Mesenchymal stem cell (in vitro differentiated cells and primary cell): ENCODE measurements at regions not wholly inside any gene's neighbourhood (a gene's known extent, or its start where the extent isn't known, plus 50 kb on each side); places are given as distances from the start of the nearest gene placed in this dataset.

ENCODE experiments used
- DNase-seq: peaks from one replicate; pipeline ENCODE4 v3.0.0-alpha.2; 2013
- H2AFZ ChIP-seq: one replicate; pipeline ENCODE4 v1.6.1; 2013; ENCODE audit warnings: low read depth, mild to moderate bottlenecking, control low read depth, inconsistent platforms, low read length, moderate library complexity
- H2AK5ac ChIP-seq: 2 replicates; pipeline ENCODE4 v1.6.1; 2013; ENCODE audit warnings: low read length, moderate library complexity, mild to moderate bottlenecking, inconsistent platforms; ENCODE audit not compliant: severe bottlenecking
- H2BK120ac ChIP-seq: one replicate; pipeline ENCODE4 v1.6.1; 2013; ENCODE audit warnings: low read depth, mild to moderate bottlenecking, inconsistent platforms, low read length, moderate library complexity
- H2BK12ac ChIP-seq, 2 experiments: one replicate each; pipeline ENCODE4 v1.6.1; 2013; ENCODE audit warnings: inconsistent platforms in 2 of 2, low read length in 2 of 2, mild to moderate bottlenecking in 2 of 2, moderate library complexity in 2 of 2, control low read depth in 1 of 2
- H2BK15ac ChIP-seq: one replicate; pipeline ENCODE4 v1.6.1; 2013; ENCODE audit warnings: mild to moderate bottlenecking, low read depth, inconsistent platforms; ENCODE audit not compliant: poor library complexity, severe bottlenecking
- H2BK5ac ChIP-seq: 2 replicates; pipeline ENCODE4 v1.6.1; 2013; ENCODE audit warnings: low read depth, mild to moderate bottlenecking, low read length, control low read depth, inconsistent platforms; ENCODE audit not compliant: poor library complexity, severe bottlenecking
- H3K14ac ChIP-seq, 2 experiments: one replicate each; pipeline ENCODE4 v1.6.1; 2013; ENCODE audit warnings: inconsistent platforms in 2 of 2, low read length in 2 of 2, control low read depth in 1 of 2, mild to moderate bottlenecking in 1 of 2, moderate library complexity in 1 of 2
- H3K18ac ChIP-seq, 2 experiments: one replicate each; pipeline ENCODE4 v1.6.1; 2013; ENCODE audit warnings: inconsistent platforms in 2 of 2, low read length in 2 of 2, control low read depth in 1 of 2, low read depth in 1 of 2, mild to moderate bottlenecking in 1 of 2
- H3K23ac ChIP-seq, 2 experiments: one replicate each; pipeline ENCODE4 v1.6.1; 2013; ENCODE audit warnings: inconsistent platforms in 2 of 2, low read length in 2 of 2, mild to moderate bottlenecking in 2 of 2, moderate library complexity in 2 of 2, control low read depth in 1 of 2
- H3K27ac ChIP-seq: 2 replicates; pipeline ENCODE4 v1.5.1; 2013; ENCODE audit warnings: mild to moderate bottlenecking, moderate library complexity, low read length, control low read depth, inconsistent platforms; ENCODE audit not compliant: poor library complexity, severe bottlenecking
- H3K27me3 ChIP-seq, 2 experiments: 2 replicates each; pipeline versions ENCODE4 v1.6.1 to v1.7.0; 2013; ENCODE audit warnings: low read length in 2 of 2, mild to moderate bottlenecking in 2 of 2, moderate library complexity in 2 of 2, control low read depth in 1 of 2, inconsistent platforms in 1 of 2; ENCODE audit not compliant: control insufficient read depth in 1 of 2, insufficient read depth in 1 of 2
- H3K36me3 ChIP-seq, 2 experiments: 2 replicates each; pipeline versions ENCODE4 v1.6.1 to v1.7.0; 2013; ENCODE audit warnings: low read length in 2 of 2, control low read depth in 1 of 2, inconsistent platforms in 1 of 2, low read depth in 1 of 2, mild to moderate bottlenecking in 1 of 2; ENCODE audit not compliant: insufficient read depth in 2 of 2, control insufficient read depth in 1 of 2
- H3K4ac ChIP-seq, 2 experiments: one replicate each; pipeline ENCODE4 v1.6.1; 2013; ENCODE audit warnings: inconsistent platforms in 2 of 2, low read length in 2 of 2, mild to moderate bottlenecking in 2 of 2, moderate library complexity in 2 of 2, control low read depth in 1 of 2, low read depth in 1 of 2
- H3K4me1 ChIP-seq: 2 replicates; pipeline ENCODE4 v1.6.1; 2013; ENCODE audit warnings: low read depth, low read length, control low read depth; ENCODE audit not compliant: control insufficient read depth, insufficient read depth
- H3K4me2 ChIP-seq: 2 replicates; pipeline ENCODE4 v1.6.1; 2013; ENCODE audit warnings: low read length, mild to moderate bottlenecking, inconsistent platforms; ENCODE audit not compliant: poor library complexity, severe bottlenecking
- H3K4me3 ChIP-seq, 2 experiments: 2 replicates each; pipeline versions ENCODE4 v1.5.1 to v1.7.0; 2013; ENCODE audit warnings: low read length in 2 of 2, mild to moderate bottlenecking in 2 of 2, control low read depth in 1 of 2, low read depth in 1 of 2; ENCODE audit not compliant: insufficient read depth in 1 of 2
- H3K79me1 ChIP-seq: replicated peaks from 2 replicates; pipeline ENCODE4 v1.6.1; 2013; ENCODE audit warnings: mild to moderate bottlenecking, control low read depth, low read length, inconsistent platforms; ENCODE audit not compliant: poor library complexity, severe bottlenecking
- H3K9ac ChIP-seq: 2 replicates; pipeline ENCODE4 v1.7.0; 2013; ENCODE audit warnings: mild to moderate bottlenecking, low read length, moderate library complexity
- H3K9me3 ChIP-seq: 2 replicates; pipeline ENCODE4 v1.7.0; 2013; ENCODE audit warnings: mild to moderate bottlenecking, low read length; ENCODE audit not compliant: control insufficient read depth
- H4K8ac ChIP-seq: one replicate; pipeline ENCODE4 v1.6.1; 2013; ENCODE audit warnings: inconsistent platforms, mild to moderate bottlenecking, low read length, moderate library complexity
- H4K91ac ChIP-seq: one replicate; pipeline ENCODE4 v1.6.1; 2013; ENCODE audit warnings: mild to moderate bottlenecking, low read length, inconsistent platforms
- WGBS: methylation state at CpG from one replicate; pipeline ENCODE4 v1.1.7; 2013; ENCODE audit warnings: mixed read lengths; 5-methylcytosine and 5-hydroxymethylcytosine counted together

GRCh38 chr14:38743966-38744584 lies 359.0 kb downstream of the SEC23A start:
- Histone ChIP-seq H3K14ac (no peak overlapping the region), H2AK5ac (no peak overlapping the region), H3K9ac (no peak overlapping the region), H2BK5ac (no peak overlapping the region), H3K4ac (no peak overlapping the region), H3K79me1 (no peaks in the 10 kb centered on the region), H2BK12ac (no peak overlapping the region), H2BK120ac (no peak overlapping the region), H3K4me1 (no peaks in the 10 kb centered on the region), H2AFZ (no peak overlapping the region), H3K23ac (no peak overlapping the region), H3K9me3 (no peaks in the 10 kb centered on the region), H3K18ac (no peak overlapping the region), H4K91ac (no peak overlapping the region), H3K27ac (no peak overlapping the region), H3K36me3 (no peaks in the 10 kb centered on the region), H4K8ac (no peak overlapping the region), H3K4me2 (no peak overlapping the region), H2BK15ac (no peak overlapping the region), H3K27me3 (no peaks in the 10 kb centered on the region), H3K4me3 (no peak overlapping the region)
- 87% methylated on average over 5 of the region's 7 CpGs for WGBS
- DNase-seq = no peak

- DNase-seq = no peak
- no peak overlapping the region for H2AFZ ChIP-seq
- H4K8ac ChIP-seq = peak overlapping the region; percentile 28
- WGBS = 79% methylated on average over 12 of the region's 12 CpGs
- H3K4me3 ChIP-seq = no peak overlapping the region
- H3K9me3 ChIP-seq = peaks cover 6% of the 10 kb centered on the region
- H3K4me2 ChIP-seq = no peak overlapping the region
- H3K23ac ChIP-seq = no peak overlapping the region
- no peak overlapping the region for H2BK12ac ChIP-seq
- no peak overlapping the region for H3K14ac ChIP-seq
- no peak overlapping the region for H2BK120ac ChIP-seq
- H4K91ac ChIP-seq = no peak overlapping the region
- H2BK5ac ChIP-seq = no peak overlapping the region
- H2AK5ac ChIP-seq = no peak overlapping the region
- no peaks in the 10 kb centered on the region for H3K27me3 ChIP-seq
- H3K4ac ChIP-seq = no peak overlapping the region
- H3K9ac ChIP-seq = no peak overlapping the region
- no peaks in the 10 kb centered on the region for H3K4me1 ChIP-seq
- H3K18ac ChIP-seq = no peak overlapping the region
- H3K36me3 ChIP-seq = no peaks in the 10 kb centered on the region
- H2BK15ac ChIP-seq = no peak overlapping the region
- no peak overlapping the region for H3K27ac ChIP-seq
- no peaks in the 10 kb centered on the region for H3K79me1 ChIP-seq
These were observed 365.2 kb downstream of the SEC23A start for GRCh38 chr14:38737686-38738407.

- no peak for DNase-seq
- Histone ChIP-seq H2AK5ac (no peak overlapping the region), H4K91ac (no peak overlapping the region), H3K4me1 (no peaks in the 10 kb centered on the region), H3K4me2 (no peak overlapping the region), H3K4ac (no peak overlapping the region), H2BK5ac (no peak overlapping the region), H3K9ac (no peak overlapping the region), H2BK12ac (no peak overlapping the region), H3K18ac (no peak overlapping the region), H2BK120ac (no peak overlapping the region), H2AFZ (no peak overlapping the region), H2BK15ac (no peak overlapping the region), H3K23ac (no peak overlapping the region), H3K9me3 (peaks cover 6% of the 10 kb centered on the region), H3K36me3 (no peaks in the 10 kb centered on the region), H3K4me3 (no peak overlapping the region), H3K27me3 (no peaks in the 10 kb centered on the region), H3K14ac (no peak overlapping the region), H3K27ac (no peak overlapping the region), H4K8ac (no peak overlapping the region), H3K79me1 (no peaks in the 10 kb centered on the region)
- 90% methylated on average over 4 of the region's 5 CpGs for WGBS
These were observed 368.0 kb downstream of the SEC23A start for GRCh38 chr14:38735005-38735404.

- Histone ChIP-seq H2BK5ac (no peak overlapping the region), H2BK12ac (no peak overlapping the region), H2BK15ac (no peak overlapping the region), H3K18ac (no peak overlapping the region), H3K9me3 (peaks cover 6% of the 10 kb centered on the region), H3K36me3 (no peaks in the 10 kb centered on the region), H3K23ac (no peak overlapping the region), H4K91ac (no peak overlapping the region), H3K27me3 (no peaks in the 10 kb centered on the region), H3K4ac (no peak overlapping the region), H3K4me3 (no peak overlapping the region), H4K8ac (no peak overlapping the region), H3K14ac (no peak overlapping the region), H3K27ac (no peak overlapping the region), H3K9ac (no peak overlapping the region), H2AK5ac (no peak overlapping the region), H3K79me1 (no peaks in the 10 kb centered on the region), H2AFZ (no peak overlapping the region), H2BK120ac (no peak overlapping the region), H3K4me2 (no peak overlapping the region), H3K4me1 (no peaks in the 10 kb centered on the region)
- 58% methylated on average over 1 of the region's 1 CpG for WGBS
- no peak for DNase-seq
These were observed 371.1 kb downstream of the SEC23A start for GRCh38 chr14:38731962-38732361.
